IMR-90 (cell line): ENCODE measurements at regions not wholly inside any gene's neighbourhood (a gene's known extent, or its start where the extent isn't known, plus 50 kb on each side); places are given as distances from the start of the nearest gene placed in this dataset.

Experiments
- FOS ChIP-seq: fragments of 150-350 bp; IDR thresholded peaks from 2 replicates; pipeline ENCODE4 v1.6.1; 2016; ENCODE audit warnings: low read depth, low read length
- POLR2A ChIP-seq: IDR thresholded peaks from 2 replicates; pipeline ENCODE4 v1.6.1; 2012; ENCODE audit warnings: mild to moderate bottlenecking, low read depth, low read length
- SMC3 ChIP-seq: fragments of 150-350 bp; IDR thresholded peaks from 2 replicates; pipeline ENCODE4 v1.6.1; 2016; ENCODE audit warnings: low read depth, mild to moderate bottlenecking, antibody characterized with exemption, low read length, moderate library complexity
- TF ChIP-seq, protein P1 (sequence below): conservative IDR thresholded peaks from 2 replicates; pipeline ENCODE4 v1.5.1; 2012; ENCODE audit warnings: mild to moderate bottlenecking, low read depth, low read length, improper control_type of control experiment
- TF ChIP-seq, protein P2 (sequence below): fragments of 150-350 bp; IDR thresholded peaks from 2 replicates; pipeline ENCODE4 v1.6.1; 2017; ENCODE audit warnings: mild to moderate bottlenecking, antibody characterized with exemption, low read length, low read depth

DNA sequence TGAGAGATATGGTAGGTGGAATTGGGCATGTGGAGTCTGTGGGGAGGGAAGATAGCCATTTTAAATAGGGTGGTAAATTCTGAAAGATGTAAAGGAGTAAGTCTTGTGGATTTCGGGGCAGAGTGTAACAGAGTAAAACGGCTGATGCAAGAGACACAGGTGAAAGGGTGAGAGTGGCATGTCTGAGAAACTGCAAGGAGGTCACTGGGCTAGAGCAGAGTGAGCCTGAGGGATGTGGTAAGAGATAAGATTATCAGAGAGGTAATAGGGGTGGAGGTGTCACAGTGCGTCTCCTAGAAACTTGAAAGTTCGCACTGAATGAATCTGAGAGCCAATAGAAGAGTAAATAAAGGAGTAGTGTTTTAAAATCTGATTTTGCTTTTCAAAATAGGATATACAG, 308.1 kb downstream of the EPM2A start:
- TF ChIP-seq, protein P1, sequence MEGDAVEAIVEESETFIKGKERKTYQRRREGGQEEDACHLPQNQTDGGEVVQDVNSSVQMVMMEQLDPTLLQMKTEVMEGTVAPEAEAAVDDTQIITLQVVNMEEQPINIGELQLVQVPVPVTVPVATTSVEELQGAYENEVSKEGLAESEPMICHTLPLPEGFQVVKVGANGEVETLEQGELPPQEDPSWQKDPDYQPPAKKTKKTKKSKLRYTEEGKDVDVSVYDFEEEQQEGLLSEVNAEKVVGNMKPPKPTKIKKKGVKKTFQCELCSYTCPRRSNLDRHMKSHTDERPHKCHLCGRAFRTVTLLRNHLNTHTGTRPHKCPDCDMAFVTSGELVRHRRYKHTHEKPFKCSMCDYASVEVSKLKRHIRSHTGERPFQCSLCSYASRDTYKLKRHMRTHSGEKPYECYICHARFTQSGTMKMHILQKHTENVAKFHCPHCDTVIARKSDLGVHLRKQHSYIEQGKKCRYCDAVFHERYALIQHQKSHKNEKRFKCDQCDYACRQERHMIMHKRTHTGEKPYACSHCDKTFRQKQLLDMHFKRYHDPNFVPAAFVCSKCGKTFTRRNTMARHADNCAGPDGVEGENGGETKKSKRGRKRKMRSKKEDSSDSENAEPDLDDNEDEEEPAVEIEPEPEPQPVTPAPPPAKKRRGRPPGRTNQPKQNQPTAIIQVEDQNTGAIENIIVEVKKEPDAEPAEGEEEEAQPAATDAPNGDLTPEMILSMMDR: no peak
- TF ChIP-seq POLR2A (no peak), FOS (no peak), SMC3 (no peak)
- TF ChIP-seq, protein P2, sequence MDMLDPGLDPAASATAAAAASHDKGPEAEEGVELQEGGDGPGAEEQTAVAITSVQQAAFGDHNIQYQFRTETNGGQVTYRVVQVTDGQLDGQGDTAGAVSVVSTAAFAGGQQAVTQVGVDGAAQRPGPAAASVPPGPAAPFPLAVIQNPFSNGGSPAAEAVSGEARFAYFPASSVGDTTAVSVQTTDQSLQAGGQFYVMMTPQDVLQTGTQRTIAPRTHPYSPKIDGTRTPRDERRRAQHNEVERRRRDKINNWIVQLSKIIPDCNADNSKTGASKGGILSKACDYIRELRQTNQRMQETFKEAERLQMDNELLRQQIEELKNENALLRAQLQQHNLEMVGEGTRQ: no peak
